Erythroblast (primary cell): ENCODE measurements at regions not wholly inside any gene's neighbourhood (a gene's known extent, or its start where the extent isn't known, plus 50 kb on each side); places are given as distances from the start of the nearest gene placed in this dataset.

ENCODE experiments used
- GATA1 ChIP-seq: IDR thresholded peaks from 2 replicates; pipeline ENCODE4 v1.6.1; 2011; ENCODE audit warnings: low read depth, mild to moderate bottlenecking, control low read depth, low read length, moderate library complexity
- POLR2A ChIP-seq: IDR thresholded peaks from 2 replicates; pipeline ENCODE4 v1.6.1; 2011; ENCODE audit warnings: mild to moderate bottlenecking, low read length

- no peak for TF ChIP-seq POLR2A
- no peak for TF ChIP-seq GATA1
Observed at GRCh38 chr3:96294143-96294542, 520.3 kb upstream of the EPHA6 start.
